NCI-H2107 (cell line): ENCODE measurements at regions not wholly inside any gene's neighbourhood (a gene's known extent, or its start where the extent isn't known, plus 50 kb on each side); places are given as distances from the start of the nearest gene placed in this dataset.

Source experiments
- DNase-seq: peaks from one replicate; lab custom pipeline; 2025; lab: John Stamatoyannopoulos, UW

DNA sequence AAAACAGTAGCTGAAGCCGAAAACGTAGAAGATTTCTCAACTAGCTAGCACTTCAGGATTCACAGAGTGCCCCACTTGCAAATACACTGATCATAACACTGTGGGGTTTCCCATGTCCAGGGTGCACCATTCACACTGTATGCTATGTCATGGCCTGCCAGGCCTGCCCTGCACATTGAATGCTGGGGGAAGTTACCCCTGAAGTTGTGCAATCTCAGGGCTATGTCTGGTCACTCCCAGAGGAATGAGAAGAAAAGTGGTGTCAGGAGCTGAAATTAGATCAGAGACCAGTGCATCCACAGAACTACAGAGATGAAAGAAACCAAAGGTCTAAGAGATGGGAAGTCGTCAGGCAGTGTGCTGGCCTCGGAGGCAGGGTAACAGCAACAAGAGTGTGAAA lies 196.8 kb downstream of the RAP2A start:
- DNase-seq = no peak

DNA sequence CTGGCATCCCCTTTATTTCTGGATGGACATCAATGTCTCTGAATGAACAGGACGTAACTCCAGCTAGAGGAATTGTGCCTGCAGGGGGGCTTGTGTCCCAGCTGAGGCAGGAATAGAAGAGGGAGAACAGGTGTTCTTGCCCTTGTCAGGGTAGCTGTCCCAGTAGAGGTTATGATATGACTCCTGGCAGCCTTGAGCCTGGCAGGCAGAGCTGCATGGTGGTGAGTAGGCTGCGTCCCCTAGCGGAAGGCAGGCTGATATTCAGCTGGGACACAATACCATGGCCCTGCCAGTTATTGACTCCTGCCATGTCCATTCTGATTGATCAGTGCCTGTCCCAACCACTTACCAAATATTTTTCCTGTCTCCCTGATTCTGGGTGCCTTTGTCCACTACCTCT lies 197.2 kb downstream of the RAP2A start:
- DNase-seq = no peak

DNA sequence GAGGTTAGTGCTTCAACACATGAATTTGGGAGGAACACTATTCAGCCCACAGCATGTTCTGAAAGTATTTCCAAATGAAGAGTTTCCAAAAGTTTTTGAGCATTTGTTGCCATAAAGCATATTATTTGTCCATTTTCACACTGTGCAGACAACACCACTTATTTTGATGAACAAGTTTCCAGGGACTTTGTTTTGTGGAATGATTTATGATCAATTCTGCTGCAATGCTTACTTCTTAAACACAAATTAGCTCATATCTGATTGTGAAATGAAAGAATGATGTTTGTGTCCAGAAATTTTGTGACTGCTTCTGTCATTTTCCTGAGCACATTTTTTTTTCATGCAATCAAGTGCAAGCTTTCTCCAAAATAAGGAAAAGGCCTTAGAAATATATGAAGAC lies 205.3 kb downstream of the RAP2A start:
- no peak for DNase-seq

DNA sequence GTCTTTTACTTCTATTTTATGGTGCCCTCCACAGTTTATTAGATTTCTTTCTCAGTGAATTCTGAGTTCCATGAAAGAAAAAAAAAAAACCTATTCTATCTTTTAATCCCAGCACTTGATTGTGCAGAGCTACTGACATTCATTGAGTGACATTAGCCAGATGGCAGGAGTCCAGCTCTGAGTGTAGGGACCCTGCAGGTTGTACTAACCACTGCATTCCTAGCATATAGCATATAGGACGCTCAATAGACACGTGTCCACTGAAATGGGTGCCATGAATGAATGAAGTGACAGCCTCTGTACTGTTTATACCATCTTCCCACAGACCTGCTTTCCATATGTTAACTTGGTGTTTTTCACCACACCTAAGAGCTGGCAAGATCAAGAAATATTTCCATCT lies 206.3 kb downstream of the RAP2A start:
- DNase-seq = no peak

DNA sequence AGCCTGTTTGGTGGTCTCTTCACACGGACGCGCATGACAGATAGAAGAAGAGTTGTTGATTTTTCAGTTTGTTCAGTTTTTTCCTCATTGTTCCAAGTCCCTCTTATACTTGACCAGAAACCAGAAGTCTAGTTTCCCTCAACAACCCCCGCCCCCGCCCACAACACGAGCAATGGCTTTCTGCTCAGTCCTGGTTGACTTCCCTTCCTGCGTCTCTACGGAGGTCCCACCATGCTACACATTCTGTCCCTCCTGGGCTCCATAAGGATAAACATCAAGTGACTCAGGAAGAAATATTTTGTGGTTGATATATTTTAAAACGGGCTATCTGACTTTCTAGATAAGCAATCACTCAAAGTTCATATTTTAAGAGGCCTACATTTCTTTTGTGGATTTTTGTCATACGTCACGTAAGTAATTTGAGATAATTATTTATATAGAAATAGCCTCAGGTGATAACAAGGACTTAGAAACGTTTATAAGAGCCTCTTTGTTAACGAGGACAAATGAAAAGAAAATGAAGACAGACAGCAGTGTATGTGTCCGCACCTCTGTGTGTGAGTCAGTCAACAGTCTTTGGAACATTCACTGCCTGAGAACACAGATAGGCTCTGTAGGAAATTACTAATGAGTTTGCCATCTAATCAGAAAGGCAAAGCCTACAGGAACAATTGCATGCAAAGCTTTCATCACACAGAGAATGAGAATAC lies 214.4 kb downstream of the RAP2A start:
- no peak for DNase-seq

DNA sequence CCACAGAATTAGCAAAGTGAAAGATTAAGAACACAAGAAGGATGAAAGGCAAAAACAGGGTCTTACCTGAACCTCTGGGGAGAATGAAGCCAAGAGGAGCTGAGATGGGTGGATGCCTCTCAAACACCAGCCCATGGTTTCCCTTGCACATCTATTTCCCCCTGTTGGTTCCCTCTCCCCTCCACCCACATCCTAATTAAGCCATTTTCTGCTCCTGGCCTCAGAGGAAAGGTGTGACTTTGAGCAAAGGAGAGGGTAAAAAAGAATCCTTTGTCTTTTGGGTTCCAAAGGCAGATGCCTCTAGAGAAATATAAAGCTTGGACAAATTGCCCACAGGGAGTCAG lies 214.9 kb downstream of the RAP2A start:
- no peak for DNase-seq

DNA sequence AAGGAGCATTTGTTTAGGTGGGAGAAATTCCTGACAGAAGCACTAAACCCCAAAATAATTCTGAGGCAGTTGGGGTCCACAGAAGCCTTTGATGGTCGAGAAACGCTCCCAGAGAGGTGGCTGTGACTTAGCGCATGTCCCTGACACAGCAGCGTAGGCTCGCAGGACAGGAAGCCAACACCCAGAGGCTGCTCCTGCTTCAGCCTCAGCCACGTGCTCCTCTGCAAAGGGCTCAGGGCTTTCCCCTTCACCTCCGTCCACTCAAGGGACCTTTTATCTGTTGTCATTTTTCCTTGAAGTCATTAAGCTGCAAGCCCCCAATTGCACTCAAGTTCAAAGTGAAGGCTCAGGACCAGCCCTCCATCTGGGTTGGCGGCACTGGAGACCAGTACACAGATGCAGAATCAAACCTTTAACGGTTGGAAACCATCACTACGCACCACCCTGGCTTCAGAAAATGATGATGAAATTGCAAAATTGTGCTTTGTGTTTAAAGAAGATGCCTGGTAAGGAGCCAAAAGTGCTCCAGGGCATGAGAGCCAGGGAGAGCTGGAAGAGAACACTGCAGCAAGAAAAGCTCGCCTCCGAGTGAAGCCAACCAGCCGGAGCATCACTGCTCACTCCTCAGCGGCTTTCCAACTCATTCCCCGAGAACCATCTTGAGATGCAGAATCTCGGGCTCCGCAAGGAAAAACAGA lies 219.6 kb downstream of the RAP2A start:
- DNase-seq = no peak

DNA sequence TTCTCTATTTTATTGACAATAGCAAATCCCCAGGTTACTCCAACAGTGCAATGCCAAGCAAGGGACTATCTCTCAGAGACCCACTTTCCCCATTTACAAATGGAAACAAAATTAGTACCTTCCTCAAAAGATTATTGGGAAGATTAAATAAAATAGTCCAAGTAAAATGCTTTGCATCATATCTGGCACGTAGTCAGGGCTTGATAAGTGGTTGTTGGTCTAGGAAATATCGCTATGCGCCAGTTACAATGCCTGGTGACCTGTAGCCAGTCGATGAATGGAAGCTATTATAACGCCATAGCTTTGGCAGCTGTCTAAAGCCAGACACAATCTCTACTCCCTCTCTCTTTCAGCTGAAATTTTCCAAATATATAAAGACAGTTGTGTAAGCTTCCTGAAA lies 220.3 kb downstream of the RAP2A start:
- DNase-seq = no peak

DNA sequence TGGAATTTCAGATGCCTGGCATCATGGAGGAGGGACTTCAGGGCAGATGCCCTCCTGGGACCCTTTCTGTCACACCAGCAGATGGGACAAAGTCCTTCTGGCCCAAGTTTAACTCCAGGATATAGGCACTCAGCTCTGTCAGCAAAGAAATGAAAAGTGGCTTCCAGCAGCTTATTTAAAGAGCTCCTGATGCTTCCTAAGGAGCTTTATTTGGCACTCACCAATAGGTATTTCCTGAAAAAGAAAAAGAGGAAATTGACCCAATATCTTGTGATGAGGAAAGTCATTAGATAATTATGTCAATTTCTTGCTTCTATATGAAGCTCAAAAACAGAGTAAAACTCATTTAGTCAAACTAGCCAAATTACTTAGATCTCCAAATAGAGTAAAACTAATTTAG lies 224.6 kb downstream of the RAP2A start:
- DNase-seq = no peak

DNA sequence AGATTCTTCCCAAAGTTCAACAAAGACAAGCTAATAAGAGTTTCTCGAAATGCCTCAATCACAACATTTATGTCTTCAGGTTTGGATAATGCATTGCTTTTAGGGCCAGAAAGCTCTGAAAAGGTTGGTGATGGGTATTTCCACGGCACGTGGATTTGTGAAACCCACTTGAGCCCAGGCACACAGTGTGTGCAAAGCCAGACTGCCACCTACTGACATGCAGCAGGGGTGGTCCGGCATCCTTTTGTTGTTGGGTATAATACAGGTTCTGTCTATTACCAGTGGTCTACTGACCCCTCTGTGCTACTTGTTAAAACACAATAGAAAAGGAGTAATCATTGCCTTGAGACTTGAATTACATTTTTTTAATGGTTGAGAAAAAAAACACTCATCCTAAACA lies 225.6 kb downstream of the RAP2A start:
- DNase-seq = no peak

DNA sequence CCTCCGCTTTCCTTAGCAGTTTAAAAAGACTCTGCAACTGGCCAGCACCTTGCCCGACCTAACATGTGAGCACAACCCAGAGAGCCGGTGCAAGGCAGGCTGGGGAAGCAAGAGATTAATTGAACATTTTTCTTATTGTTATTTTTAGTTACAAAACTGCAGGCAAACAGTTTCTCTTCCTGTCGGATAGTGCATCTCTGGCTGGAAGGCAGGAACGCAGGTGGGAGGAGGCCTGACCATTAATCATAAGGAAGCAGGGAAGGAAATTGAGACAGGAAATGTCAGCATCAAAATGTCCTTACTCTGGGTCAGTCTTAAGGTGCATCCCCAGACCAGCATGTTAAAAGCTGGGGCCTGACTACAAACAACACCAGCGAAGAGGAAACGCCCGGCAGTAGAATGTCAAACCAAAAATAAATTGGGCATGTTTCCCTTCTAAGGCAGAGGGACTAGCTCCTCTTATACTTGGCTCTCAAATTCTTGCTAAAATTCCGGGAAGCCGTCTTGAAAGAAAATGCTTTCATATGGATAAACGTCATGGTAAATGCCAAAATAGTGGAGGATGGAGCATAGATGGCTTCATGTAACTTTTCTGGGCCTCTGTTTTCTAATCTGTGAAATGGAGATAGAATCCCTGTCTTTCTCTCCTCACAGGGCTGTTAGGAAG lies 226.8 kb downstream of the RAP2A start:
- no peak for DNase-seq

DNA sequence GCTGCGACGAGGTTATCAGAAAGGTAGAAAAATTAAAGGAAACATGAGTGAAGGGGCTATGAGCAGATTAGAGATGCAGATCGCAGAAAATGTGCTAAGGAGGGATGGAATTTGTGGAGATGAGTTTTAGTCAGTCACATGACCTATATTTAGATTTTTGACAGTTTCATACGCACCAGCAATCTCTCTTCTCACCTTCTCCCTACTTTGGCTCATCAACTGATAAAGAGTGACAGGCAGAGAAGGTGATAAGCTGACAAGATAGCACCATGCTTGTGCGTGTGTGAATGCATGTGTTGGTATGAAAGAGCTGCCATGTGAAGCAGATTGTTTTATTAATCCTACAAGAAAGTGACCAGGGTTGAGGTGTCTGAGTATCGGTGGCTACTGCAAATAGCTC lies 252.6 kb downstream of the RAP2A start:
- DNase-seq = no peak

DNA sequence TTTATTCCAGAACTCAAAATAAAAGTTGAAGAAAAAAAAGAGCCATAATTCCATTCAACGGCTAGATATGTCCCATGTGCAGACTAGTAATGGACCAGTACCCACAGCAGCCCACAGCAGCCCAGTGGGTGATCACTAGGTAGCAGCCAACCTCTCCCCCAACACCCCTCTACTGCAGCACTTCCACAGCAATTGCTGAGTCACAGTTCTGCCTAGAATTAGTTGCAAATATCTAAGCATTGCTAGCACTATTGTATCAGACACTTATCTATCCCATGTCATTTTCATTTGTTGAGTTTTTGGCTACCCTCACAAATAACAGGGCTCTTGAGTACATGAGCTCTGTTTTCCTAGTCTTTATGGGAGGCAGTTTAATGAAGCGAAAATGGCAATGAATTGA lies 258.7 kb downstream of the RAP2A start:
- DNase-seq = no peak

DNA sequence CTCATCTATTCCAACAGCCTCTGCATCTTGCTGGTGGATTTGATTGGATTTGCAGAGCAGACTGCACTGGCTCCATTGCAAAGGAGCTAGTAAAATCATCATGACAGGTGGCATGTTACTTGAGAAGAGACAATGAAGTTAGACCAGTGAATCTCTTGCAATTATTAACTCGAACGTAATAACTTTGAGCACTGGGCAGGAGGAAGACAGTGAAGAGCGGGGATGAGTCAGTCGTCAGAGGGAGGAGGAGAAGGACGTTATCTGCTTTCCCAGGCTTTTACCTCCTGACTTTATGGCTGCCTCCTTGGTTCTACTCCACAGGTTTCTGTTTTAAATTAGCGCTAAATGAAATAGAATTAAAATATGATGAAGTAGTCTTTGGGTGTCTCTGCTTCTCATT lies 257.8 kb upstream of the IPO5 start:
- DNase-seq = no peak

DNA sequence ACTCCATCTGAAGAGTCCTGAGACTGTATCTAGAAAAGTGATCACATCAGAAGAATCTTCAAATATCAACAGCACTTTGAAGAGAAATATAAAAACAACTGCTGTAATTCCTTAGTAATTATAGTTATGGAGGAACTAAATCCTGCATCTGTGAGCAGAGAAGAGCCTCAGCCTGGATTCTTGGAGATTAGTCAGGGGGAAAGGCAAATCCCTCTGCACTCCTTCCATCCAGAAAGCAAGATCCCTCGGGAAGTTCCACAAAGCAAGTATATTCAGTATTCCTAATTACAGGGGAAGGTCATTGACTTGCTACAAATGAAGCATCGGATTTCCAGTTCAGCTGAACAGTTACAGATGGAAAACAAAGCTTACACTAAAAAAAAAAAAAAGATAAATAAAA lies 256.6 kb upstream of the IPO5 start:
- DNase-seq = no peak

DNA sequence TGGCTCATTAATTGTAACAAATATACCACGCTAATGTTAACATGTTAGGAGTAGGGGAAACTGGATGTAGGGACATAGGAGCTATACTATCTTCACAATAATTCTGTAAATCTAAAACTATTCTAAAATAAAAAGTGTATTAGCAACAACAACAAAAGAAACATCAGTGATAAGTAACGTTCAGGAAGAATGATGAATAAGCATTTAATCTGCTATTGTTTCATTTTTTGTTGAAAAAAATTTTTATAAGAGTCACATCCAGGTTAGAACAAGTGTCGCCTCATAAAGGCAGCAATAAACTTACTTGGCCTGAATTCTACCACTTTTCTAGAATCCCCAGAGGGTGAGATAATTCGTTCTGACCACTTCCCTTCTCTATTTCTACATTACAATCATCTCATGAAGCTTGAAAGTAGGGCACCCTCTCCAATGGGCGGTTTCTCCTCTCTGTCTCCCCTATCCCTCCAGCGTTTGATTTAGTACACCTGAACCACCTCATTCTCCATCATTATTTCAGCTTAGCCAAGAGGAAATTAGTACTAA lies 253.1 kb upstream of the IPO5 start:
- no peak for DNase-seq

DNA sequence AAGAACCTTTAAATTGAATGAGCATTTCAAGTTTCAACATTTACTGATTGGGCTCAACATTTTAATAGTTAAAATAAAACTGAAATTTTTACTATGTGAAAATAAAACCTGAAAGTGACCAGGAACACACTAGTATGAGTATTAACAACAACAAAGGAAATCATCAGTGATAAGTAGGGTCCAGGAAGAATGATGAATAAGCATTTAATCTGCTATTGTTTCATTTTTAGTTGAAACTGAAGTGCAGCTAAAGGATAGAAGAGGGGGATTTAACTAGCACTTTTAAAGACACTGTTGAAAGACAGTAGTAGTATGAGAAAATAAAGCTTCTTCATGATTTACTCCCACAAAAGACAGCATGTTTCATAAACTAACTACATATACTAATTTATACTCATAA lies 250.9 kb upstream of the IPO5 start:
- DNase-seq = no peak

DNA sequence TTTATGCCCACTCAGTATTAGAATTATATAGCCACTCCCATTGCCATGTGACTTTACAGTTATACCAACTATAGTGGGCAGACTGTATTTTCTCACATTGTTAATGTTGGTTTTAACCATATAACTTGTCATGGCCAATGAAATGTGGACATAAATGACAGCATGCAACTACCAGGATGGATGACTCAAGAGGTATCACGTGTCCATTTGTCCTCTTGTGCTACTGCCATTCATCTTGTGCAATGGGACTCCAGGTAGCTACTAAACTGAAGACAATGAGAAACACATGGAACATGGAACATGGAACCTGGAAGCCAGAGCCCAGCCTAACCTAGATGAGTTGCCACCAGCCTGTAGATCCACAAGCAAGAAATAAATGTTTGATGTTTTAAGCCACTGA lies 242.7 kb upstream of the IPO5 start:
- no peak for DNase-seq

DNA sequence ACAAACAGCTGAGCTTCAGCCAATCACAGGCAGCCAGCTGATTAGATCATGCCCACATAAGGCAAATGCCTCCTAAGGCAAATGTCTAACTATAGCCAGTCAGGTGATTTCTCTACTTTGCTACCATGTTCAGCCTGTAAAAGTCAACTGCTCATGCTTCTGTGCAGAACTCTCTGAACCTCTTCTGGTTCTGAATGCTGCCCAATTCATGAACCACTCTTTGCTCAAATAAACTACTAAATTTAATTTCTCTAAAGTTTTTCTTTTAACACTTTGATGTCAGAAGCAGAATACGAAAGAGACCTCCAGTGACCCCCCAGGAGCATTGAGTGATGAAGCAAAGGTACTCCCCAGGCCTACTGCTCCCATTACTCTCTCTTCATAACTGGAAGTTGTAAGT lies 240.7 kb upstream of the IPO5 start:
- no peak for DNase-seq

DNA sequence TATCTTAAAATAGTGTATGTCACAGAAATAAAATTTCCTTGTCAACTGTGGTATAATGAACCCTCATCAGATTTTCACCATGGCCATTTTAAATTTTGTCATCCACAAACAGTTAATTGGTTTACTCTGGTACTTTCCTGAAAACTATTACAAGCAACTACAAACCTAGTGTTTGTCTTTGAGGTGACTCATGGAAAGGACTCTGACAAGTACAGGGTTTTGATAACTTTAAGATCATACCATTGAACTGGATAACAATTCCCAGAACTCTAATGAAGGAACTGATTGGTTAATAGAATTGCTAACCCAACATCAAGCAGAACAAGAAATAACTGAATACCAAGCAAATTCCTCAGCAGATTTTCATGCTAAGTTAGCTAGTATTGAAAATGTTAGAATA lies 237.7 kb upstream of the IPO5 start:
- no peak for DNase-seq

DNA sequence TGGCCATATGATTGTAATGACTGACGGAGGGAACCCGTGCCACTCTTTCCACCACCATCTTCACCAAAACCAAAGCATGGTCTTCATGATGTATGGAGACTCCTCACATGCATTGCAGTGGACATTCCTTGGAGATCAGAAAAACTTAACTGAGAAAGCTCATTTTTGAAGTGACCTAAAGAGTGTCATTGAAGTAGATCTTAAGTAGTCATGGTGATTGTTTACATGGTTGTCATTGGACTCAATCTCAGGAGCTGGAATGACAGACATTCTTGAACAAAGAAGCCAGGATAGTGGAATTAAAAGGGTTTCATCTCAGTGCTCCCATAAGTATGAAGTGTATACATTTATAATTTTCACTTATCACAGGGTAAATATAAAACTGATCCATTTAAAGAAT lies 236.7 kb upstream of the IPO5 start:
- DNase-seq = no peak

DNA sequence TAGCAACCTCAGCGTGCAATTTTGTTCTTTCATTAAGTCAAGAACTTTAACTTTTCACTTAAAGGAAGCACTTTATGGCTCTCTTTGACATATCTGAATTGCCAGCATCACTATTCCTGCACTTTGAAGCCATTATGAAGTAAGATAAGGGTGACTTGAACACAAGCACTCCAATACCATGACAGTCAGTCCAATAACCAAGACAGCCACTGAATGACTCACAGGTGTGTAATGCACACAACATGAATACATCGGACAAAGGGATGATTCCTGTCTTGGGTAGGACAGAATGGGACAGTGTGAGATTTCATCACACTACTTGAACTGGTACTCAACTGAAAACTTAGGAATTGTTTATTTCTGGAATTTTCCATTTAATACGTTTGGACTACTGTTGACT lies 233.7 kb upstream of the IPO5 start:
- DNase-seq = no peak

DNA sequence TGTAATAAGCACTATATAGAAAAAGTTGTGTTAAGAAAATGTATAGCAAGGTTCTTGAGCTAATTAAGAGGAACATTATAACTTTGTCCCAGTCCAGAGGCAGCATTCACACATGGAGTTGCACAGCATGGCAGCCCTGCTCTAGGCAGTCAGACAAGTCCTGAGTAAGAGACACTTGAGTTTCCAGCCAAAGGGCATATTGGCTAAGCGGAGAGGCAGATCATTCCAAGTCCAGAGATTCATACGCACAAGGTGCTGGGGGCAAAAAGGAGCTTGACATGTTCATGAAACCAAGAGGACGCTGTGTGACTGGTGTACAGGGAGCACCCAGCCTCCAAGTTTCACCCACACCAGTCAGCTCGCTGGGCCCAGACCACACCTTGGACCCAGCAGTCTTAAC lies 232.6 kb upstream of the IPO5 start:
- no peak for DNase-seq
